Right renal cortex interstitium (tissue), 3 donors: ENCODE measurements at regions not wholly inside any gene's neighbourhood (a gene's known extent, or its start where the extent isn't known, plus 50 kb on each side); places are given as distances from the start of the nearest gene placed in this dataset.

Source experiments
- DNase-seq, 3 donors: peaks; one replicate each; pipeline ENCODE4 v3.0.0-alpha.2; 2013; ENCODE audit warnings: low read depth in 3 of 3, low spot score in 2 of 3

GRCh38 chr5:125258615-125259014 is 512.2 kb upstream of the ZNF608 start:
- no peak for DNase-seq

GRCh38 chr5:125261505-125262250 is 515.2 kb upstream of the ZNF608 start:
- no peak for DNase-seq

- DNase-seq: no peak
Measured at GRCh38 chr5:125262782-125263181, 516.3 kb upstream of the ZNF608 start.

- DNase-seq: no peak
Measured at GRCh38 chr5:125263356-125263755, 516.9 kb upstream of the ZNF608 start.

GRCh38 chr5:125266106-125266505 is 519.7 kb upstream of the ZNF608 start:
- DNase-seq: no peak

- DNase-seq: no peak
Measured at GRCh38 chr5:125267636-125268248, 521.3 kb upstream of the ZNF608 start.

- no peak for DNase-seq
Measured at GRCh38 chr5:125269926-125270325, 523.5 kb upstream of the ZNF608 start.

GRCh38 chr5:125272357-125272756 is 525.9 kb upstream of the ZNF608 start:
- DNase-seq: no peak

- no peak for DNase-seq
Measured at GRCh38 chr5:125274211-125274610, 527.8 kb upstream of the ZNF608 start.

- no peak for DNase-seq
Measured at GRCh38 chr5:125274938-125275724, 528.7 kb upstream of the ZNF608 start.

- no peak for DNase-seq
Measured at GRCh38 chr5:125275725-125276090, 529.3 kb upstream of the ZNF608 start.

- DNase-seq: no peak
Measured at GRCh38 chr5:125276096-125276495, 529.7 kb upstream of the ZNF608 start.

GRCh38 chr5:125277494-125278154 is 531.2 kb upstream of the ZNF608 start:
- DNase-seq: no peak

GRCh38 chr5:125278711-125279110 is 532.3 kb upstream of the ZNF608 start:
- DNase-seq: no peak

GRCh38 chr5:125281667-125282066 is 535.2 kb upstream of the ZNF608 start:
- DNase-seq: no peak

GRCh38 chr5:125283372-125283771 is 536.9 kb upstream of the ZNF608 start:
- no peak for DNase-seq

GRCh38 chr5:125286271-125286670 is 539.8 kb upstream of the ZNF608 start:
- DNase-seq: no peak

- no peak for DNase-seq
Measured at GRCh38 chr5:125289606-125290005, 543.2 kb upstream of the ZNF608 start.

- DNase-seq: no peak
Measured at GRCh38 chr5:125290935-125291334, 544.5 kb upstream of the ZNF608 start.

- no peak for DNase-seq
Measured at GRCh38 chr5:125291447-125291846, 545.0 kb upstream of the ZNF608 start.

GRCh38 chr5:125293223-125293622 is 546.8 kb upstream of the ZNF608 start:
- no peak for DNase-seq
